Heart right ventricle (tissue), 16 donors: ENCODE measurements at regions not wholly inside any gene's neighbourhood (a gene's known extent, or its start where the extent isn't known, plus 50 kb on each side); places are given as distances from the start of the nearest gene placed in this dataset.
"Not testable (repeated sequence)": the region's sequence is repeated elsewhere in the genome, so short reads cannot be mapped to it uniquely, and the experiment has no call there.

Experiments used
- ATAC-seq, 8 donors: fragments of 200-7000 bp; cut with Tn5 transposase; one replicate each; pipeline ENCODE4 v1.9.1; 2020; ENCODE audit warnings: mild to moderate bottlenecking in 8 of 8, moderate library complexity in 8 of 8, moderate number of reproducible peaks in 1 of 8
- DNase-seq, 2 donors: peaks; one replicate each; pipeline ENCODE4 v3.0.0-alpha.2; 2020
- H3K27ac ChIP-seq, 10 donors: fragments of 200-600 bp; sonication (generic) in 2 of 10; one replicate each; pipeline versions ENCODE4 v1.5.0 to v1.8.0; 2020 to 2022; ENCODE audit warnings: mild to moderate bottlenecking in 3 of 10
- H3K27me3 ChIP-seq, 7 donors: fragments of 200-600 bp; one replicate each; pipeline ENCODE4 v1.8.0; 2021 to 2022; ENCODE audit warnings: mild to moderate bottlenecking in 2 of 7
- H3K36me3 ChIP-seq, 9 donors: fragments of 200-600 bp; sonication (generic) in 1 of 9; one replicate each; pipeline versions ENCODE4 v1.5.0 to v1.8.0; 2020 to 2022; ENCODE audit warnings: mild to moderate bottlenecking in 2 of 9
- H3K4me1 ChIP-seq, 9 donors: fragments of 200-600 bp; sonication (generic) in 1 of 9; one replicate each; pipeline versions ENCODE4 v1.5.0 to v1.8.0; 2020 to 2022; ENCODE audit warnings: mild to moderate bottlenecking in 4 of 9
- H3K4me3 ChIP-seq, 10 donors: fragments of 200-600 bp; sonication (generic) in 2 of 10; one replicate each; pipeline versions ENCODE4 v1.5.0 to v1.8.0; 2020 to 2022; ENCODE audit warnings: mild to moderate bottlenecking in 7 of 10, moderate library complexity in 2 of 10
- H3K9me3 ChIP-seq, 11 donors: fragments of 200-600 bp in 10 of 11; sonication (generic) in 2 of 11; one replicate each; pipeline versions ENCODE4 v1.5.0 to v1.8.0; 2013 to 2022; ENCODE audit warnings: mild to moderate bottlenecking in 2 of 11, control low read depth in 1 of 11, moderate library complexity in 1 of 11
- CTCF ChIP-seq, 9 donors: fragments of 200-600 bp; sonication (generic) in 2 of 9; IDR thresholded peaks; one replicate each; pipeline versions ENCODE4 v1.5.0 to v1.8.0; 2021 to 2022; ENCODE audit warnings: antibody characterized with exemption in 9 of 9, mild to moderate bottlenecking in 5 of 9, moderate library complexity in 1 of 9
- WGBS, 2 donors: extraction: QIAGEN DNeasy Blood & Tissue Kit; methylation state at CpG; one replicate each; pipeline ENCODE4 v1.1.7; 2013; ENCODE audit warnings: inconsistent platforms in 1 of 2; 5-methylcytosine and 5-hydroxymethylcytosine counted together
- intact Hi-C, 10 donors: fragments of 100-400 bp; cut with DNase I; formaldehyde crosslinking; loops; one replicate each; pipeline versions ENCODE4 v1.11.1 to v1.14.2; 2022
- donor health status: Arrhythmogenic right ventricular cardiomyopathy.
- donor health status: ischemic (EF 13 %, LVEDD 7.1; RV severe dilation, severe dysfunction).
- donor health status: healthy with polysubstance abuse.
- donor health status: DM: no; HTN: yes; CAD: no.
- donor health status: DM: no; HTN: no; CAD: no.
- donor health status: ischemic (EF 25% LVEDD 6.9; RV normal size, moderate dysfunction).
- donor health status: ischemic (EF 25% LVEDD 5.7; RV mildly dilated, moderate dysfunction).
- donor health status: healthy.
- donor health status: DM: yes; HTN: yes; CAD: no.
- donor health status: Ischemic cardiomyopathy.
- donor health status: ischemic (EF 35%, LVEDD 5.7; RV mildly dilated, moderate dysfunction).
- donor health status: nonischemic (EF 11% LVEDD 7.7; RV severe dilation, severe dysfunction).
- donor health status: DM: yes; HTN: yes; CAD: no.
- donor health status: PGD.
- donor health status: ischemic (EF 29% LVEDD 5.4; RV normal size, mild dysfunction).
- donor health status: nonischemic (EF 23%, LVEDD 6.1; RV moderate dilation, normal function).

- Histone ChIP-seq H3K27me3 (no peaks in the 10 kb centered on the region), H3K36me3 (no peaks in the 10 kb centered on the region), H3K4me1 (no peaks in the 10 kb centered on the region), H3K9me3 (peaks cover 0 to 12% (median 0%) of the 10 kb centered on the region in 11 donors), H3K4me3 (no peak overlapping the region), H3K27ac (no peak overlapping the region)
- ATAC-seq (no peak), DNase-seq (no peak)
- TF ChIP-seq CTCF (IDR thresholded peaks at IDR 0.05): no peak
- intact Hi-C loops: no loop called here
- WGBS, 2 donors: 70 to 91% methylated on average over 2 of the region's 2 CpGs
These were observed 117.5 kb upstream of the NR2F2 start for GRCh38 chr15:96213045-96213444.

- H3K4me3 ChIP-seq: no peak overlapping the region
- H3K4me1 ChIP-seq: no peaks in the 10 kb centered on the region
- intact Hi-C loops: no loop called here
- 81 to 92% methylated on average over 4 of the region's 4 CpGs for WGBS, 2 donors
- TF ChIP-seq CTCF (IDR thresholded peaks at IDR 0.05): no peak
- H3K36me3 ChIP-seq: no peaks in the 10 kb centered on the region
- no peak for ATAC-seq
- H3K27me3 ChIP-seq: no peaks in the 10 kb centered on the region
- DNase-seq: no peak
- H3K9me3 ChIP-seq: peaks cover 0 to 12% (median 0%) of the 10 kb centered on the region in 11 donors
- no peak overlapping the region for H3K27ac ChIP-seq
These were observed 116.6 kb upstream of the NR2F2 start for GRCh38 chr15:96213896-96214295.

GRCh38 chr15:96216481-96216880 is 114.0 kb upstream of the NR2F2 start:
- no CpG with 5 or more reads among the region's 1 CpG for WGBS, 2 donors

GRCh38 chr15:96217983-96218382 is 112.5 kb upstream of the NR2F2 start:
- intact Hi-C loops: no loop called here
- Histone ChIP-seq H3K9me3 (no peaks in the 10 kb centered on the region), H3K4me3 (no peak overlapping the region), H3K27me3 (no peaks in the 10 kb centered on the region), H3K36me3 (no peaks in the 10 kb centered on the region), H3K4me1 (no peaks in the 10 kb centered on the region), H3K27ac (no peak overlapping the region)
- no peak for ATAC-seq
- DNase-seq: no peak
- no peak for TF ChIP-seq CTCF (IDR thresholded peaks at IDR 0.05)
- 94 to 100% methylated on average over 1 of the region's 1 CpG for WGBS, 2 donors

More at GRCh38 chr15:96216481-96216880, 114.0 kb upstream of the NR2F2 start:
- DNase-seq, H3K27me3 ChIP-seq, H3K4me3 ChIP-seq, ATAC-seq, H3K9me3 ChIP-seq, intact Hi-C loops, H3K4me1 ChIP-seq, H3K27ac ChIP-seq, H3K36me3 ChIP-seq: not testable (repeated sequence)

GRCh38 chr15:96218623-96219455 is 111.7 kb upstream of the NR2F2 start:
- no peaks in the 10 kb centered on the region for H3K4me1 ChIP-seq
- H3K36me3 ChIP-seq: no peaks in the 10 kb centered on the region
- intact Hi-C loops: no loop called here
- no peak for TF ChIP-seq CTCF (IDR thresholded peaks at IDR 0.05)
- H3K27ac ChIP-seq: no peak overlapping the region
- no peak overlapping the region for H3K4me3 ChIP-seq
- no peaks in the 10 kb centered on the region for H3K9me3 ChIP-seq
- DNase-seq (no peak), ATAC-seq (no peak)
- 86 to 87% methylated on average over 5 of the region's 5 CpGs for WGBS, 2 donors
- no peaks in the 10 kb centered on the region for H3K27me3 ChIP-seq
